K562 (cell line): ENCODE measurements at regions not wholly inside any gene's neighbourhood (a gene's known extent, or its start where the extent isn't known, plus 50 kb on each side); places are given as distances from the start of the nearest gene placed in this dataset.

Experiments used
- GTF2A2 ChIP-seq: IDR thresholded peaks from 2 replicates; pipeline ENCODE4 v1.6.1; 2016; ENCODE audit warnings: mild to moderate bottlenecking, missing genetic modification characterization, missing compliant biosample characterization
- MECOM ChIP-seq: fragments of 250-450 bp; sonication (Bioruptor Pico); IDR thresholded peaks from 2 replicates; pipeline ENCODE4 v1.8.0; 2022; ENCODE audit warnings: inconsistent platforms
- MED1 ChIP-seq: sonication (generic); formaldehyde crosslinking; IDR thresholded peaks from 2 replicates; pipeline ENCODE4 v1.8.1; 2023; ENCODE audit warnings: missing genetic modification reagents, borderline replicate concordance
- NEUROD1 ChIP-seq: fragments of 150-350 bp; IDR thresholded peaks from 2 replicates; pipeline ENCODE4 v1.6.1; 2014; ENCODE audit warnings: borderline replicate concordance, low read length, low read depth; ENCODE audit not compliant: partially characterized antibody
- TF ChIP-seq, protein P1 (sequence below): sonication (generic); IDR thresholded peaks from 2 replicates; pipeline ENCODE4 v1.6.1; 2016
- TF ChIP-seq, protein P2 (sequence below), 2 experiments: fragments of 450-650 bp in 1 of 2; sonication (generic) in 1 of 2; formaldehyde crosslinking in 1 of 2; IDR thresholded peaks; 2 replicates each; pipeline versions ENCODE4 v1.7.1 to v1.9.0; 2016 to 2022; ENCODE audit warnings: inconsistent platforms in 1 of 2, mild to moderate bottlenecking in 1 of 2, missing genetic modification reagents in 1 of 2

DNA sequence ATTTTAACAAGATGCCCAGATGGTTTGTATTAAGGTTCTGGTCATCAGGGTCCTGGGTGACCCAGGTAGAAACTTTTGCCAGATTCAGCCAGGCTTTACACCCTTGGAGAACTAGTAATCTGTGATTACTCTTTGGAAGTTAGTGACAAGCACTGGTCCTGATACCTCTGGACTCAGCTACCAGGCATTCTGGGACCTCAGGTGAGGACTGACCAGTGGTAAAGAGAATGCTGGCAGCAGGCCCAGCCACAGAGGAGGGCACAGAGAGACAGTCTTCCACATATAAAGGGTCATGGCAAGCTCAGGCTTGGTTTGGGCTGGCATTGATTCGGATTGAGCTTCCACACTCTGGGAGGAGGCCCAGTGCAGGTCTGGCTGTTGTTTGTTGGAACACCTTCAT lies 112.0 kb upstream of the CHST15 start (continued):
- TF ChIP-seq, protein P1, sequence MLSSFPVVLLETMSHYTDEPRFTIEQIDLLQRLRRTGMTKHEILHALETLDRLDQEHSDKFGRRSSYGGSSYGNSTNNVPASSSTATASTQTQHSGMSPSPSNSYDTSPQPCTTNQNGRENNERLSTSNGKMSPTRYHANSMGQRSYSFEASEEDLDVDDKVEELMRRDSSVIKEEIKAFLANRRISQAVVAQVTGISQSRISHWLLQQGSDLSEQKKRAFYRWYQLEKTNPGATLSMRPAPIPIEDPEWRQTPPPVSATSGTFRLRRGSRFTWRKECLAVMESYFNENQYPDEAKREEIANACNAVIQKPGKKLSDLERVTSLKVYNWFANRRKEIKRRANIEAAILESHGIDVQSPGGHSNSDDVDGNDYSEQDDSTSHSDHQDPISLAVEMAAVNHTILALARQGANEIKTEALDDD = no peak
- TF ChIP-seq, protein P2, sequence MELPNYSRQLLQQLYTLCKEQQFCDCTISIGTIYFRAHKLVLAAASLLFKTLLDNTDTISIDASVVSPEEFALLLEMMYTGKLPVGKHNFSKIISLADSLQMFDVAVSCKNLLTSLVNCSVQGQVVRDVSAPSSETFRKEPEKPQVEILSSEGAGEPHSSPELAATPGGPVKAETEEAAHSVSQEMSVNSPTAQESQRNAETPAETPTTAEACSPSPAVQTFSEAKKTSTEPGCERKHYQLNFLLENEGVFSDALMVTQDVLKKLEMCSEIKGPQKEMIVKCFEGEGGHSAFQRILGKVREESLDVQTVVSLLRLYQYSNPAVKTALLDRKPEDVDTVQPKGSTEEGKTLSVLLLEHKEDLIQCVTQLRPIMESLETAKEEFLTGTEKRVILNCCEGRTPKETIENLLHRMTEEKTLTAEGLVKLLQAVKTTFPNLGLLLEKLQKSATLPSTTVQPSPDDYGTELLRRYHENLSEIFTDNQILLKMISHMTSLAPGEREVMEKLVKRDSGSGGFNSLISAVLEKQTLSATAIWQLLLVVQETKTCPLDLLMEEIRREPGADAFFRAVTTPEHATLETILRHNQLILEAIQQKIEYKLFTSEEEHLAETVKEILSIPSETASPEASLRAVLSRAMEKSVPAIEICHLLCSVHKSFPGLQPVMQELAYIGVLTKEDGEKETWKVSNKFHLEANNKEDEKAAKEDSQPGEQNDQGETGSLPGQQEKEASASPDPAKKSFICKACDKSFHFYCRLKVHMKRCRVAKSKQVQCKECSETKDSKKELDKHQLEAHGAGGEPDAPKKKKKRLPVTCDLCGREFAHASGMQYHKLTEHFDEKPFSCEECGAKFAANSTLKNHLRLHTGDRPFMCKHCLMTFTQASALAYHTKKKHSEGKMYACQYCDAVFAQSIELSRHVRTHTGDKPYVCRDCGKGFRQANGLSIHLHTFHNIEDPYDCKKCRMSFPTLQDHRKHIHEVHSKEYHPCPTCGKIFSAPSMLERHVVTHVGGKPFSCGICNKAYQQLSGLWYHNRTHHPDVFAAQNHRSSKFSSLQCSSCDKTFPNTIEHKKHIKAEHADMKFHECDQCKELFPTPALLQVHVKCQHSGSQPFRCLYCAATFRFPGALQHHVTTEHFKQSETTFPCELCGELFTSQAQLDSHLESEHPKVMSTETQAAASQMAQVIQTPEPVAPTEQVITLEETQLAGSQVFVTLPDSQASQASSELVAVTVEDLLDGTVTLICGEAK (IDR thresholded peaks at IDR 0.05) = no peak
- TF ChIP-seq, protein P2 (CRISPR knock-in tag; IDR thresholded peaks at IDR 0.05) = no peak
- no peak for TF ChIP-seq MECOM
- no peak for TF ChIP-seq GTF2A2 (tag)
- no peak for TF ChIP-seq NEUROD1
- TF ChIP-seq MED1 (CRISPR knock-in tag) = no peak
